VCaP (cell line): ENCODE measurements at regions not wholly inside any gene's neighbourhood (a gene's known extent, or its start where the extent isn't known, plus 50 kb on each side); places are given as distances from the start of the nearest gene placed in this dataset.

Experiments used
- H3K27ac ChIP-seq: fragments of 450-650 bp; 2 replicates; pipeline ENCODE4 v1.5.1; 2017
- TF ChIP-seq, protein P1 (sequence below): fragments of 450-650 bp; conservative IDR thresholded peaks from 2 replicates; pipeline ENCODE4 v1.5.1; 2017; ENCODE audit warnings: mild to moderate bottlenecking, moderate library complexity

DNA sequence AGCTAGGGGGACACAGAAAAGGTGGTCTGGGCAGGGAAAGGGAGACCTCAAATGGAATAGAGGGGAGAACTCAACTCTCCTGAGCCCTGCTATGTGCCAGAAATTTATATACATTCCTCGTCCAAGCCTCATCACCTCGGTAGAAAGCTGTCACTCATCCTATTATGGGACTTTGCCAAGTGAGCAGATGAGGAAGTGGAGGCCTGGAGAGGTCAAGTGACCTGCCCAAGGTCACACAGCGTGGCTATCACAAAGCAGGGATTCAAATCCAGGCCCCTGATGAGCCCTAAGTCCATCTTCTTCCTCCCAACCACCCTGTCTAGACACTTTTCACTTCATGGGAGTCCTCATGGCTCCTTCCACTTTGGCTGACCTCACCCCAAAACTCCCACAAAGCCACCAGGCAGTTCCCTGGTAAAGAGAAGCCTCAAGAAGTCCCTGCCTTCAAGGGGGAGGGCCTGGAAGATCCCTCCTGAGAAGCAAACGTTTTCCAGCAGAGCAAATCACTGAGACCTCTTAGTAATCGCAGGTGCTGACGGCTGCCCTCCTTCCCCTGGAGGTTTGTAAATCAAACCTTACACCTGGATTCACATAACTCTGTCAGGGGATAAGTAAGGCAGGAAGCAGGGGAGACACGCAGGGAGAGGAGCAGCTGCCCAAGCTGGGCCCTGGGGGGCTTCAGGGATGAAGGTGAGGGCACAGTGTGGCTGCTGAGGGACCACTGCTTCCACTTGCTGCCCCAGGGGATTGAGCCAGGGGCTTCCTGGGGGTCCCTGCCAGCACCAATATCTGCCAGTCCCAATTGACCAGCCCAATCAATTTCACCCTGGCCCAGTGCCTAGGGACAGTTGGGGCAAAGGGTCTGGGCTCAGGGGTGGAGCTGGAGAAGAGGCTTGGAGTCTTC is 351.2 kb downstream of the MATN1 start:
- no peak overlapping the region for H3K27ac ChIP-seq
- TF ChIP-seq, protein P1, sequence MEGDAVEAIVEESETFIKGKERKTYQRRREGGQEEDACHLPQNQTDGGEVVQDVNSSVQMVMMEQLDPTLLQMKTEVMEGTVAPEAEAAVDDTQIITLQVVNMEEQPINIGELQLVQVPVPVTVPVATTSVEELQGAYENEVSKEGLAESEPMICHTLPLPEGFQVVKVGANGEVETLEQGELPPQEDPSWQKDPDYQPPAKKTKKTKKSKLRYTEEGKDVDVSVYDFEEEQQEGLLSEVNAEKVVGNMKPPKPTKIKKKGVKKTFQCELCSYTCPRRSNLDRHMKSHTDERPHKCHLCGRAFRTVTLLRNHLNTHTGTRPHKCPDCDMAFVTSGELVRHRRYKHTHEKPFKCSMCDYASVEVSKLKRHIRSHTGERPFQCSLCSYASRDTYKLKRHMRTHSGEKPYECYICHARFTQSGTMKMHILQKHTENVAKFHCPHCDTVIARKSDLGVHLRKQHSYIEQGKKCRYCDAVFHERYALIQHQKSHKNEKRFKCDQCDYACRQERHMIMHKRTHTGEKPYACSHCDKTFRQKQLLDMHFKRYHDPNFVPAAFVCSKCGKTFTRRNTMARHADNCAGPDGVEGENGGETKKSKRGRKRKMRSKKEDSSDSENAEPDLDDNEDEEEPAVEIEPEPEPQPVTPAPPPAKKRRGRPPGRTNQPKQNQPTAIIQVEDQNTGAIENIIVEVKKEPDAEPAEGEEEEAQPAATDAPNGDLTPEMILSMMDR = no peak

DNA sequence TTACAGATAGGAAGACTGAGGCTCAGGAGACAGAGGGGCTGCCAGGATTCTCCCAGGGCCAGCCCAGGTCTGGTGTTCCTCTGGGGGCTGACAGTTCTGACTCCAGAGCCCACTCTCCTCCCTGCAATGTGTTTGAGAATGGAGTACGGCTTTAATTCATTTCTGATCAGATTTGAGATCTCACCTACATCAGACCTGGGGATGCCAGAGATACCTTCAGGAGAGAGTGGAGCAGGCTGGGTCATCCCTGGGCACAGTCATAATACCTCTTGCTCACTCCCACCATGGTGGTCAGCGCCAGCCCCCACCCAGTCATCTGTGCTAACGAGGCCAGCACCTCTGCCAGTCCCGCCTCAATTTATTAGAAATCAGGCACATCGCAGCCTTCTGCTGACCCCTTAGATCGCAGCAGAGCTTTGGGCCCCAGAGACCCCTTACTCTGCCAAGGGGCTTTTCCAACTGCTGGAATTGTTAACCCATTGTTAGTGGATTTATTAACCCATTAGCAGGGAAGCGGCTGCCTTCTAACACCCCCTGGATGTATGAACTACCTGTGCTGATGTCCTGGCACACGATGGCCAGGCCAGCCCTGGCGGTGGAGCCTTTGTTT is 352.1 kb downstream of the MATN1 start:
- TF ChIP-seq, protein P1 = no peak

DNA sequence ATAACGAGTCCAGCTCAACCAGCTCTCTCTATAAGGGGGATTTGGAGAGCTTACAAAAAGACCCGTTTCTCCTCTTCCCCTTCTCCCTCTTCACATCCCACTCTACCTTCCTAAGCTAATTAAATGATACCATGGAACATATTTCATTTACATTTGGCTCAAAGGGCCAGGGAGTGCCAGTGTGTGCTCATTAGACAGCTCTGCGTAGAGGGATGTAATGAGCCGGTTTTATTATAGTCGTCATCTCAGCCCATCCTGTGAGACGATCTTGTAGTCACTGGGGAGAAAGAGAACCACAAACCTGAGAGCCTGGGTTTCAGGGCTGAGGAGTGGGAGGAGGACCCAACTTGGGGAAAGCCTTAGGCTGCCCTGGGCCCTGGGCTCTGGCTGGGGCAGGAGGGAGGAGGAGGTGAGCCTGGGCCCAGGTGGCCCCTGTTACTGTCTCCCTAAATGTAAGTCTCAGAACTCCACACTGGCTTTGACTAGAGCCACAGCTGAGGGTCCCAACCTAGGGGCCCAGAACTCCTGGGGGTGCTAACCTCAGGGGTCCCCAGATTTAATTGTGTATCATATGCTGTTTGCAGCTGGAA is 354.6 kb downstream of the MATN1 start:
- no peak overlapping the region for H3K27ac ChIP-seq
- TF ChIP-seq, protein P1 = no peak

More for the DNA sequence above, 352.1 kb downstream of the MATN1 start:
- no peak overlapping the region for H3K27ac ChIP-seq

DNA sequence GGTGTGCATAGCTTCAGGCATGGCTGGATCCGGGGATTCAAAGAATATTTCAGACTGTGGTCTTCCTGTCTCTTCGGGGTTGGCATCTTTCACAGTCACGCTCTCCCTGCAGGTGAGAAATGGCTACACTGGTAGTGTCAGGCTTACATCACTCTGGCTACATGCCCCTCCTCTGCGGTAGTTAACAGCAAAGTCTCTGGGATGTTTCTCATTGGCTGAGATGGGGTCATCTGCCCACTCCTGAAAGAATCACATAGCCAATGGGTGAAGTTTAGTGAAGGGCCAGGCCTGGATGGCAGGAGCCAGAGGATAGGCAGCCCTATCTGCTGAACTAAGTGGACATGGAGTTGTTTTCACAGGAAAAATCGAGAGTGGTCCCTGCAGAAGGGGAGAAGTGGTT is 356.5 kb downstream of the MATN1 start:
- TF ChIP-seq, protein P1 = no peak
- H3K27ac ChIP-seq = no peak overlapping the region

DNA sequence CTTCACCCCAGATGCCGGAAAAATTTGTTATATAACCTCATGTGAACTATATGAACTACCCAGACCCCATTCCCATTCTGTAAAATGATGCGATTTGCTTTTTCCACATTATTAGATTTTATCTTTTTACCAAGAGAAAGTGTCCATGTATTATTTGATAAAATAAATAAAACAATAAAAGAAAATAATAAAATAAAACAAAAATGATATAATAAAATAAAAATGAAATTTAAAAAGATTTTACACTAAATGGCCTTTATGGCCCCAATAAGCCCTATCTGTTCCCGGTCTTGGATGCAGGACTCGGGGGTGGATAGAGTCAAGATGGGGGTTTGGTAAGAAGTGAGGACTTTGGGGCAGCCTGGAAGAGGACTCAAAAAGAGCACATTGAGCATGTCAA is 357.2 kb downstream of the MATN1 start:
- TF ChIP-seq, protein P1 = no peak
- H3K27ac ChIP-seq = no peak overlapping the region

DNA sequence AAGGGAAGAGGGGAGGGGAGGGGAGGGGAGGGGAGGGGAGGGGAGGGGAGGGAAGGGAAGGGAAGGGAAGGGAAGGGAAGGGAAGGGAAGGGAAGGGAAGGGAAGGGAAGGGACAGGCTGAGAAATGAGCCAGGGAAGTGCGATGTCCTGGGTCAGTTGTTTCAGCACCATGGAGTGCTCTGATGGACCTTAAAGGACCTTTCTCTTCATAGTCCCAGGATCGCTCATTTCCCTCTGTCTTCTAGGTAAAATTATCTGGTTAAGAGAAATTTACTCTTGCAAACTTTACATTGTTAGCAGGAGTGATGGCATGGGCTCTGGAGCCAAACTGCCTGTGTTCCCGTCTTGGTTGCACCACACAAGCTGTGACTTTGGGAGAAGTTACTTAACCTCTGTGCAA is 357.8 kb downstream of the MATN1 start:
- H3K27ac ChIP-seq = no peak overlapping the region
- TF ChIP-seq, protein P1 = no peak

DNA sequence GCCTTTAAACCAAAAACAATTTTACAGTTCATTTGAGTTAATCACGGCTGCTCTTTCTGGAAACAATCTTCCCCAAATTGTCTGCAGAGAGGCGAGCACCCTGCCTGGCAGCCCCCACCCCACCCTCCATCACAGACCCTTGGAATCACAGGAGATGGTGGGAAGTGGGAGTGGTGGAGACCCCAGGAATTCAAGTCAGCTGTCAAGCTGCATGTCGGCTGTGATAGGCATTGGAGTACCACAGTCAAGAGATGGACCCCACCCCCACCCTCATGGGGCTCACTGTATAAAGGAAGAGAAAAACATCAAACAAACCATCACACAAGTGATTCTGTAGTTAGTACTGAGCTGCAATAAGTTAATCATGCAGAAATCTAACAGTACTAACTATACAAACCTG is 360.4 kb downstream of the MATN1 start:
- H3K27ac ChIP-seq = no peak overlapping the region
- TF ChIP-seq, protein P1 = no peak
